ENCODE measurements at regions not wholly inside any gene's neighbourhood (a gene's known extent, or its start where the extent isn't known, plus 50 kb on each side); places are given as distances from the start of the nearest gene placed in this dataset.
A peak's percentile ranks its signal among the peaks of the same experiment; 100 is the strongest.

DNA sequence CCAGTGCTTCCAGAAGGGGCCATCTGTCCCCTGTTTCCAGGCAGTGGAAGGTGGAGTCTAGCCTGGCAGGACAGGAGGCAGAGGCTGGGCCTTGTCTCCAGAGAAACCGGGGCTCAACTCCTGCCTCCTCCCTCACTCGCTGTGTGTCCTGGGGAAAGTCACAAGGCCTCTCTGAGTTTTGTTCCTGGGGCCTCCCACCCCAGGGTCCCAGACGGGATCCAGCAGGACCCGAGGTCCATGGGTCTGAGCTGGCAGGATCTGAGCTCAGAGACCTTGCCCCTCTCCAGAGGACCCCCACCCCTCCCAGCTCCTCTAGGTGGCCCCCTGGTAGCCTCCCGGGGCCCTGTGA, 72.2 kb upstream of the TAF1B start:
- no peak for DNase-seq (ENCODE audit: low read depth in 2 of 2, low spot score in 1 of 2)

DNA sequence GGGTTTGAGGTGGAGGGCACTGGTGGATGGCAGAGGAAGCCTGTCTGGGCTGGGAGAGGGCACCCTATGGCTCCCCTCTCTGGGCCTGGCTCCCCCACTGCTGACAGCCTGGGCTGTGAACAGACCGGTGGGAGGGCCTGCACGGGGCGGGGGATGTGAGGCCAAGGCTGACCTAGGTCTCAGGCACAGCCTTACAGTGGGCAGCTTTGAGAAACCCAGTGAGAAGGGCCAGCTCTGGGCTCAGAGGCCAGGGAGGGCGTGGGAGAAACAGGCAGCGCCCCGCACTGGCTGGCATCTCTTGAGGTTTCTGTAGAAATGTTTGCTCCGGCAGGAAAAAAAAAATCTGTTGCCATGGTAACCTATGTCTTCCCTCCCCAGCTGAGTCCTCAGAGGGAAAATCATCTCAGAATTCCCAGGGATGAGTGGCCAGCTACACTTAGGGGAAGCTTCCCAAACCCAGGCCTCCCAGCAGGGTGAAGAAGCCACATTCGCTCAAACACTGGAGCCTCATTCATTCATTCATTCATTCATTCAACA, 71.7 kb upstream of the TAF1B start:
- no peak for DNase-seq (ENCODE audit: low read depth in 2 of 2, low spot score in 1 of 2)

DNA sequence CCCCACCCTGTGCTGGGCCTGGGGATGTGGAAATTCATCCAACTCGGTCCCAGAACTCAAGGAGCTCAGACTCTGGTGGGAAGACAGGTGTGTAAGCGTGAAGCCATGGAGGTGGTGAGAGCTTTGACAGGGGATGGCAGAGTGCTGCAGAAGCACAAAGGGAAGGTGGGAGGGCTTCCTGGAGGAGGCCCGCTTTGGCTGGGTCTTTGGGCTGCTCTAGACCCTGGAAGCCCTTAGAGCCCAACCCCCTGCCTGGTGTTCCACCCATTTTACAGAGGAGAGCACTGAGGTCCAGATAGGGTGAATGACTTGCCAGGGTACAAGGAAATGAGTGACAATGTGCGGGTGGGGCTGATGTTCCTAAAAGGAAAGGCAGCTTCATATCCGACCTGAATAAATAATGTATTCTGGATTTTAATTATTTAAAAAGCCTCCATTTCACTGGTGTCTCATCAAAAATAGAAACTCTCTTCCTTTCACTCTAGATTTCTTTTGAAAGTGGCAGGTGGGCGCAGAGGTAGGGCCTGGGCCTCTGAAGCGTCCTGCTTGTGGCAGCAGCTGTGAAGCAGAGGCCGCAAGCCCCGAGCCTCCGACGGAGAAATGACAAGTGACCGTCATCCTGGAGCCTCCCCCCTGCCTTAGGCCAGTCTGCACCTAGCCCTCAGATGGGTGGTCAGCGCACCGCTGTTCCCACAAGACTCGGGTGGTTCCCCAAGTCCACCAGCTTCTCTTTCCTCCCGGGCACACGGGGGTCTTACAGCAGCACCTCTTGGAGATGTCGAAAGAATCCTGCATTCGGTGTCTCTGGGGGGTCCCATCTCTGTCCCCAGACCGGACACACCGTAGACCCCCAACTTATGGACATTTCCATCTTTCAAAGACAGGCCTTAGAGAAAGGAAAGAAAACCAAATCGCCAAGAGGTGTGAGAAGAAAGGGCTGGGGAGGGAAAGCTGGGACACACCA, 71.0 kb upstream of the TAF1B start:
- no peak for DNase-seq (ENCODE audit: low read depth in 2 of 2, low spot score in 1 of 2)

DNA sequence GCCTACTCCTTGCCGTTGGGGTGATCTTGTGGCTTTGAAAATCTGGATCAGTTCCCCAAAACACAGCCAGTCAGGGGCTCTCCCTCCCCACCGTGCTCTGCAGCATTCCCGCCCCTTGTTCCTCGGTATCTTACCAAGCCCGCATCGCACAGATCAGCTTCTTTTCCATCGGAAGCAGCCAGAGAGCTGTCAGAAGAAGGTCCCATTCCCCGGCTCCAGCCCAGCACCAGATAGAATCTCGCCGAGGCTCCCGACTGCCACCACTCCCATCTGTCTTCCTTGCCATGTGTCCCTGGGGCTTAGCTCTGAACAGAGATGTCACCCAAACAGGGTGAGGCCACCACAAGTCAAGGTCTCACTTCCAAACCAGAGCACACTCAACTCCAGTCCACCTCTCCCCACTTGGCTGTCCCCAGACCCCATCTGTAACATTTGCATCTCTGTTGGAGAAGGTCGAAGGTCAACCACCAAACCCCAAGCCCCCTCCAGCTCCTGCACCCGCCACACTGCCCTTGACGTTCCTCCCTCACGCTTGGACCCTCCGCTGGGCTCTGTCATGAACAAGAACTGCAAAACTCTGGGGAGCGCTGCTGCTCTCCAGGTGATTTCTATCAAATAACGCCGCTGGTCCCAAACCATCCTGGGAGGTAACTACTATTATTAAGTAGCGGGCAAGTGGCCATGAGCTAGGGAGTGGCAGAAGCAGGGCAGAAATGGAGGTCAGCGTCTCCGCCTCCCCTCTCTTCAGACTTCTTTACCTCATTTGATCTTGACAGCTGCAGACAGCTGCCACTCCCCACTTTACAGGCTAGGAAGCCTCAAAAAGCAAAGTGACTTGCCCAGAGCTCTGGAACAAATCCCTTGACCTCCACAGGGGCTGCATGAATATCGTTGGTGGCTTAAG, 70.0 kb upstream of the TAF1B start:
- no peak for DNase-seq (ENCODE audit: low read depth in 2 of 2, low spot score in 1 of 2)

DNA sequence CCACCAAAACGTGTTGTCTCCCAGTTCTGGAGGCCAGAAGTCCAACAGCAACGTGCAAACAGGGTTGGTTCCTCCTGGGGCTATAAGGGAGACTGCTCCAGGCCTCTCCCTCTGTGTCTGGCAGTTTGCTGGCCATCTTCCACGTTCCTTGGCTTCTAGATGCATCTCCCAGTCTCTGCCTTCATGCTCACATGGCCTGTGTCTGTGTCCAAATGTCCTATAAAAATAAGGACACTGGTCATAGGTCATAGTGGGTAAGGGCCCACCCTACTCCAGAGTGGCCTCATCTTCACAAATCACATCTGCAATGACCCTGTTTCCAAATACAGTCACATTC, 69.4 kb upstream of the TAF1B start:
- no peak for DNase-seq (ENCODE audit: low read depth in 2 of 2, low spot score in 1 of 2)

DNA sequence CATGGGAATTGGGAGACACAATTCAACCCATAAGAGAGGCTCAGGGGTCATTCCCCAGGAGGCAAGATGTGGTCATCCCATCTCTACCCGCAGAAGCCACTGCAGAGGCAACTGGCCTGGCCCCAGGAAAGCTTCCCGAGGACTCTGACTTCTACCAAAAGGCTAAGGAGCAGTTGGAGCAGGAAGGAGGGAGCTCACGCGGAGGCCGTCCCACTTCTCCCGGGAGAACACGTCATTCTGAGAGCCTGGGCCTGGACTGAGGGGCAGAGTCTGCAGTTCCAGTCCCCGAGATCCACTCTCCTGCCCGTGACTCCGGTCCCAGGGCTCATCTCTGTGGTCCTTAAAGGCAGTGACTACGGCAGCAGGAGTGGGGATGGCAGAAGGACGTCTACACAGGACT, 69.0 kb upstream of the TAF1B start:
- no peak for DNase-seq (ENCODE audit: low read depth in 2 of 2, low spot score in 1 of 2)

DNA sequence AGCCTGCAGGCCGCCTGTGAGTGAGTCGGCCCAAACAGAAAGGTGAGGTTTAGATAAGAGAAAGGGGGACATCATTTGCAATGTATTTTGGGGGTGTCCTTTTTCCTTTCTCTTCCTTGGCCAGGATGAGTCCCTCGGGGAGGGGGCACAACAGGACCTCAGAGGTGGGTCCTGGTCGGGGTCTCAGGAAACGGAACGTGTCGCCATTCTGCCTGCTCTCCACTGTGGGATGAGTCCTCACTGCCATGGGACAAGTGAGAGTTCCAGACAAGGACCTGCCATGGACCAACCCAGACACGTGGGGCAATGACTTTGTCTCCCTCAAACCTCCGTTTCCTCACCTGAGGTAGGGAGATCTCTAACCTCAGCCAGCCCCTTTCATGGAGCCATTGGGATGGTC, 67.9 kb upstream of the TAF1B start:
- no peak for DNase-seq (ENCODE audit: low read depth in 2 of 2, low spot score in 1 of 2)

DNA sequence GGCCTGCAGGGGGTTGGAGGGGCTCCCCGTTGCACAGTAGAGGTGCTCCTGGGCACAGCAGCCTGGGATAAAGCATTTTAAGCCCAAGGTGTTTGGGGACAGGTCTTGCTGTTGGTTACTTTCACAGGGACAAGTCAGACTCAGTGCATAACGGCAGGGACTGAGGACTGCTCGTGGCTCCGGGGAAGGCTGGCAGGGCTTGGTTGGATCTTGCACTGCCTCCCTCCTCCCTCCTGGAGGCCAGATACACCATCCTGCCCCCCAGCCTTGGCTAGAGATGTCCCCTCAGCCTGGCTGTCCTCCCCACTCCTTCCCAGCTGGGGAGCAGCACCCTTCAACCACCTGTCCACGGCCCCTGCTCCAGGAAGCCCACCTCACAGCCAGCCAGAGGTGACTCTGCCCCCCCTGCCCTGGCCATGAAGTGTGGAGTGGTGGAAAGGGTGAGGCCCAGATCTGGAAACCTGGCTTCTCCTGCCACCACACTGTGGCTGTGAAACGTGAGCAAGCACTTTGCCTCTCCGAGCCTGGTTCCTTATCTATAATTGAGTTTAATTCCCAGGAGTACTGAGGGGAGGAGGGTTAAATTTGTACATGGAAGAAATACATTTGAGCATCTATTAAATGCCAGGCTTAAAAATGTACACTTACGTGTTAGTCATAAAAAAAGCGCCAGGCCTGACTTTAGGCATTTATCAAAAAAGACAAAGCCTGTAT, 67.1 kb upstream of the TAF1B start:
- DNase-seq (ENCODE audit: low read depth in 2 of 2, low spot score in 1 of 2): no peak

DNA sequence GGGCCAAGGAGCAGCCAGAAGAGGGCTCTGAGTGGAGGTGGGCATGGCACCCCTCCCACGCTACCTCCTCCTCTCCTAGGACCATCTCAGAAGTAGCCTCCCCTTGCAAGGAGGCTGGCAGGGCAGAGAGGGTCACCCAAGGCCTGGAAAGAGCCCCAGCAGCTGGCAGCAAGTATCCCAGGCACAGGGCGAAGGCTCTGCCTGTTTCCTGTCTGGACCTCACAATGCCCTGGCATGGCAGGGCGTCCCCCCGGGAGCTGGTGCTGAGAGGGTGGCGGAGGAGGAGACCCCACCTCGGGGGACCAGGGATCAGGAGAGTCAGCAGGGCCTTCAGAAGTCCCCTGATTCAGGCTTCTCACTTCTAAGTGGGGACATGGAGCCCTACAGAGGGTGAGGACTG, 66.2 kb upstream of the TAF1B start:
- no peak for DNase-seq (ENCODE audit: low read depth in 2 of 2, low spot score in 1 of 2)

DNA sequence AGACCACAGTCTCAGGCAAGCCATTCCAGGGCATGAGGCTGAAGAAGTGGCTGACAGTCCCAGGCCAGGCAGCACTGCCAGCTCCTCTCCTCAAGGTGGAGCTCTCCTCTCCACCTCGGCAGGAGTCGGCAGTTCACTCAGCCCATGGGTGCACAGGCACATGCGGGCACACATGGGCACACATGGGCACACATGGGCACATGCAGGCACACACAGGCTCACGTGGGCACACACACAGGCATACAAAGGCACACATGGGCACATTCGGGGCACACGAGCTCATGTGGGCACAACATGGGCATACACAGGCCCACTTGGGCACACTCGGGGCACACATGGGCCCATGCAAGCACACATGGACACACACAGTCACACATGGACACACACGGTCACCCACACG, 65.3 kb upstream of the TAF1B start:
- no peak for DNase-seq (ENCODE audit: low read depth in 2 of 2, low spot score in 1 of 2)

DNA sequence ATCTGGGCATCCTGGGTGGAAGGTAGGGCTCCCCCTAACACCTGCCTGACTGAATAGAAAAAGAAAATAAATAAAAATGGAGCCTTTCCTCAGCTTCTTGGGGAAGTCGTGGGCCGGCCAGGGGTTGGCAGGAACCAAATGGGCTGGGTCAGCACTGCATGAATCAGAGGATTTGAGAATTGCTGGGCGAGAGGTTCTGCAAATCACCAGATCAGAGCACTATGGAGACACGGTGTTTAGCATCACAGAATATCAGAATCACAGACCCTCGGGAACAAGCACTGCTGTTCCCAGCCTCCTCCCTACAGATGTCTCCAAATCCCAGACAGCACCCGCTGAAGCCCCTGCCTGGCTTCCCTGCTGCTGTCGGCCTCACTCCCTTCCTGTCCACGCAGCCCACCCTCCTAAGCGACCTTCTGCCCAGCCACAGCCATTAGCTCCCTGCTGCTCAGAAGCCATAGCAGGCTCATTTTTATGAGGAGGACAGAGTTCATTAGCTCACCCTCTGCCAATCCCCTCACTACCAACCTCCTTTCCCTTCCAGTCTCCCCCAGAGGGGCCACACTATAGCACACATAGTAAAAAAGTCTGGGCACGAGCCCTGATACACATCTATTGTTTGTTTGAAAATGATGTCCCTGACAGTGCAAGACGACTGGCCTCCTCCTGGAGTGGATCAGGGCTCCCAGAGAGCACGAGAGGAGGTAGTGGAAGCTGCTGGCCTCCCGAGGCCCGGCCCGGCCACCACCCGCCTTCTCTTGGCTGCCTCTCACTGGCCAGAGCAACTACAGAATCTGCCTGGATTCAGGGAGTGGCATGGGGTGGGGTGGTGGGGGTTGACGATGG, 64.6 kb upstream of the TAF1B start:
- DNase-seq (ENCODE audit: low read depth in 2 of 2, low spot score in 1 of 2): no peak

DNA sequence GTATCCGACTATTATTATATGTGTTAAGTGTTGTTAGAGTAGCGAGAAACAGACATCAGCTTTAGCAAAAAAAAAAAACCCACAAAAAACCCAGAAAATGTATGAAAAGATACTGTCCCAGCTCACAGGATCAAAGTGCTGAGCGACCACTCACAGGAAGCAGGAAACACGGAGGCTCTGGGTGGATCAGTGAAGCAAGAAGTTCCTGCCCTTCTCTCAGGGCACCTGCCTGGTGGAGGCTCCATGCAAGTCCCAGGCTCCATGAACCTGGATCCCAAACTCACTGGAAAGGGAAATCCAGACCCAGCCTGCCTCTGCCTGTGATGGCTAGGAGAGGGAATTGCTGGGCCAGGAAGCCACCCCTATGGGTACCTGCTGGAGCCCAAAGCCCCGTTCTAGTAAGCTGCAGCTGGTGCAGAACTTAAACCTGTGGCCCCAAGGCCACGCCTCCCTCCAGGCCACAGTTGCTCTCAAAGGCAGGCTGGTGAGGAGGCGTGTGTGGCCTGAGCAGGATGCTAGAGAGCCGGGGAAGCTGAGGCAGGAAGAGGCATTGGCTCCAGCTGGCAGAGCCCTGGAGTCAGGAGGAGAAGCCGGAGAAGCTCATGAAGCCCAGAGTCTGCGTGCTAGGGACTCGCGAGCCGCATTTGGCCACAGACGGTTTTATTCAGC, 63.5 kb upstream of the TAF1B start:
- peak in 1 of 2 donors; percentile 23 for DNase-seq (ENCODE audit: low read depth in 2 of 2, low spot score in 1 of 2)

DNA sequence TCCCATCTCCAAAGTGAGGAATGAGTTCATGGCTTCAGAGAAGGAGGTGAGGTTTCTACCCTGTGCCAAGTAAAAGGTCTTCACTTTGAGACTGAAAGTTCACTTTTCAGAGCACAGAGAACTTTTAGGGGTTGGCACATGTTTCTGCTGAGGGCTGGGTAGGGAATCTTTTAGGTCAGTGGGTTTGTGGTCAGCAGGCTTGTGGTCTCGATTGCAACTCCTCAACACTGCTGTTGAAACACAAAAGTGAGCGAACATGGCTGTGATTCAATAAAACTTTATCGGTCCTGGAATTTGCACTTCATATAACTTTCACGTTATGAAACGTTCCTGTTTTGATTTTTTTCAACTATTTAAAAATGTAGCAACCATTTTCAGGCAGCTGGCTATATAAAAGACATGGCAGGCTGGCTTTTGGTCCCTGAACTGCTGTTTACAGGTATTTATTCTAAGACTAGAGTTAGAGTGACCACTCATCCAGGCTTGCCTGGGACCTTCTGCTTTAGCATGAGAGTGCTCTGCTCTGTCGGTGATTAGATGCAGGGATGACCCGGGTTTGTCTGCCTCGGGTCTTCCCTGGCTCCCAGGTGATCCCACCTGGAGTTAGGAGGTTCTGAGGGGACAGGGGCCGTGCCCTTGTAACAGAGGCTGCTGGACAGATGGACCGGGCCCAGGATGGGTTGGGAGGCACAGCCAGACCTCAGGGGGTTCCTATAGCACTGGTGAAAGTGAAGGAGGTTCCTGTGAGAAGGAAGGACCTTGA, 62.7 kb upstream of the TAF1B start:
- no peak for DNase-seq (ENCODE audit: low read depth in 2 of 2, low spot score in 1 of 2)

DNA sequence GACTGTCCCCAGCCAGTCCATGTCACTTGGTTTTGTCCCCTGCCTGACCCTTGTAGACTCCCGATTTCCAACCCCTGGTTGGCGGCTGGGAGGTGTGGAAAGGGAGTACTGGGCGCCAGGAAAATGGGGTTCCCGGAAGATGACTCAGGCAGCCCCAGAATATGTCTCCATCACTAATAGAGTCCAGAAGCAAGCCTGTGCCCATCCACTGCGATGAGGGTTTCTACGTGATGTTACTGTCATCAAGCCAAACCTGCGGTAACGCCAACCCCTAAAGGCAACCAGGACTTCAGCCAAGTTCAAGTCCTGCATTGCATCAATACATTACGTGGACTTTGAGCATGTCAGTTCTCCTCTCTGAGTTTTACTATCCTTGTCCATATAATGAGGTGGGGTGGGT, 62.0 kb upstream of the TAF1B start:
- no peak for DNase-seq (ENCODE audit: low read depth in 2 of 2, low spot score in 1 of 2)

DNA sequence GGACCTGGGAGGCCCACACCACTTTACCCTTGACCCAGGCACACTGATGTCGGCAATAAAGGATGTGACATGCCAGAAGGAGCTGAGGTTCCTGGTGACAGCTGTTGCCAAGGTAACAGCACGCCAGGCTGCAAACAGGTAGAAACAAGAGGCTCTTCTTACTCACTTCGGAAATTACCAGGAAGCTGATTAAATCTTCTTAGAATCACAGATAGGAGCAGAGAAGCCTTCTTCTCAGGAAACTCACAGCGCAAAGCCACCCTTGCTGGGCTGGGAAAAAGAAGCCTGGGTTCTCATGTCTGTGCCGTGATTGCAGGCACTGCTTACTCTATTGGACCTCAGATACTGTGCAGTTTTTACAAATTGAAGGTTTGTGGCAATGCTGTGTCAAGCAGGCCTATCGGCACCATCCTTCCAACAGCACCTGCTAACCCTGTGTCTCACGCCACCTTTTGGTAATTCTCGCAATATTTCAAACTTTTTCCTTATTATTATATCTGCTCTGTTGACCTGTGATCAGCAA, 61.0 kb upstream of the TAF1B start:
- peak in 1 of 2 donors; percentile 47 for DNase-seq (ENCODE audit: low read depth in 2 of 2, low spot score in 1 of 2)

DNA sequence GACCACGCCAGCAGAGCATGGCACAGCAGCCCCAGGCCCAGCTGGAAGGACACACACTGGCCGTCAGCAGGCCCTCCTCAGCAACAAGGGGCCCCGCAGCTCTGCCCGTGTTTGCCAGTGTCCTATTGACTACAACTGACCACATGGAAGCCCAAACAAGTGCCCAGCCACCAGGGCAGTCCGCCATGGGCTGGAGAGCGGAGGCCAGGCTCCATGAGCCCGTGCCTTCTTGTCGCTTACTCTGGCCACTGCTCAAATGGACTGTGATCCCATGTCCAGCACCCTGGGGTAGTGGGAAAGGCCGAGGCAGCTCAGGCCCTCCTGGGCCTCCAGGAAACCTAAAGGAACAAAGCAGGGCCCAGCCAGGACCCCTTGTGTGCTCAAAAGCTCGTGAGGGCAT, 53.9 kb upstream of the TAF1B start:
- no peak for DNase-seq (ENCODE audit: low read depth in 2 of 2, low spot score in 1 of 2)

DNA sequence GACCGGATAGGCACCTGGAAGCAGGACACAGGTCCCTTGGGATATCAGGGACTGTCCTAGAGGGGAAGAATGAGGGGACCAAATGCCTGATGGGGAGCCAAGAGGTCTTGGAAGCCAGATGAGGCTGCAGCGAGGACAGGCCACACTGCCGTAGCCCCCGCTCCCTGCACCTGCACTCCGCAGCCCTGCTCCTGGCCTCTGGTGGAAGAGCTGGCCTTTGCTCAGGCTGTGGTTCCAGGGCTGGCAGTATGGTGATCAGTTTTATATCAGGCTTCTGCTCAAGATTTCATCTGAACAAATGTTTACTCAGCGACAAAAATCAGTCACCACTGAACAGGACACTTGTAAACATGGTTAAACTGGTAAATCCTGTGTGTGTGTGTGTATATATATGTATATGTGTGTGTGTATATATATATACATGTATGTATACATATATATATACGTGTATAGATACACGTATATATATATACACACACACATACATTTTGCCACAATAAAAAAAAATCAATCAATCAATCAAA, 52.5 kb upstream of the TAF1B start:
- DNase-seq (ENCODE audit: low read depth in 2 of 2, low spot score in 1 of 2): no peak

DNA sequence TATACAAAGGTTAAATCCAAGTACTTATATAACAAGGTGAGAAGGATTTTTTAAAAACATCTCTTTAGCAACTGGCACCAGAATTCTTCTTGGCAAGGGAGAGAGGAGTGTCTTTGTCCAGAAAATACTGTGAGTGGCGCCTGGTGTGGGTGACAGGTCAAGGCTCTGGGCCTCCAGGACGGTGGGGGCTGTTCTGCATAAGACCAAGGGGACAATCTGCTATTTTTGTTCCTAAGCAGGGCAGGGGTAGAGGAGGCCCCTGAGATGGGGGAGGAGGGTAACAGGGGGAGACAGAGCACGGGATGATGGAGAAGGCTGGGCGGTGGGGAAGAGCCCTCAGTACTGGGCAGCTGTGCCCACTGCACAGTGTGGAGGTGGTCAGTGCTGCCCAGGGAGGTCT, 51.6 kb upstream of the TAF1B start:
- no peak for DNase-seq (ENCODE audit: low read depth in 2 of 2, low spot score in 1 of 2)
